ENCODE measurements at regions not wholly inside any gene's neighbourhood (a gene's known extent, or its start where the extent isn't known, plus 50 kb on each side); places are given as distances from the start of the nearest gene placed in this dataset.

DNA sequence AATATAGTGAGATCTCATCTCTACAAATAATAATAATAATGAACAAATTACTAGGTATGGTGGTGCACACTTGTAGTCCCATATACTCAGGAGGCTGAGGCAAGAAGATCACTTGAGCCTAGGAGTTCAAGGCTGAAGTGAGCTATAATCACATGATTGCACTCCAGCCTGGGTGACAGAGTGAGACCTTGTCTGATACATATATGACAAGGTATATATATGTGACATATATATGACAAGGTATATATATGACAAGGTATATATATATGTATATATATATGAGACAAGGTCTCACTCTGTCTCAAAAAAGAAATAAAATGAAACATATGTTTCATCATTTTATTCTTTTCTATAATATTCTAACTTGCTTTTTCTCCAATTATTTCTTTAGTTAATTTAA lies 278.1 kb upstream of the TET2 start:
- H3K27me3 ChIP-seq (ENCODE audit: control insufficient read depth in 3 of 3, insufficient read depth in 3 of 3, low read length in 2 of 3) = no peaks in the 10 kb centered on the region
- H3K27ac ChIP-seq (ENCODE audit: low read depth in 1 of 2, low read length in 1 of 2) = no peak overlapping the region
- H3K4me1 ChIP-seq (ENCODE audit: control insufficient read depth in 5 of 5, insufficient read depth in 5 of 5, low read length in 5 of 5) = no peaks in the 10 kb centered on the region
- TF ChIP-seq, protein P1, sequence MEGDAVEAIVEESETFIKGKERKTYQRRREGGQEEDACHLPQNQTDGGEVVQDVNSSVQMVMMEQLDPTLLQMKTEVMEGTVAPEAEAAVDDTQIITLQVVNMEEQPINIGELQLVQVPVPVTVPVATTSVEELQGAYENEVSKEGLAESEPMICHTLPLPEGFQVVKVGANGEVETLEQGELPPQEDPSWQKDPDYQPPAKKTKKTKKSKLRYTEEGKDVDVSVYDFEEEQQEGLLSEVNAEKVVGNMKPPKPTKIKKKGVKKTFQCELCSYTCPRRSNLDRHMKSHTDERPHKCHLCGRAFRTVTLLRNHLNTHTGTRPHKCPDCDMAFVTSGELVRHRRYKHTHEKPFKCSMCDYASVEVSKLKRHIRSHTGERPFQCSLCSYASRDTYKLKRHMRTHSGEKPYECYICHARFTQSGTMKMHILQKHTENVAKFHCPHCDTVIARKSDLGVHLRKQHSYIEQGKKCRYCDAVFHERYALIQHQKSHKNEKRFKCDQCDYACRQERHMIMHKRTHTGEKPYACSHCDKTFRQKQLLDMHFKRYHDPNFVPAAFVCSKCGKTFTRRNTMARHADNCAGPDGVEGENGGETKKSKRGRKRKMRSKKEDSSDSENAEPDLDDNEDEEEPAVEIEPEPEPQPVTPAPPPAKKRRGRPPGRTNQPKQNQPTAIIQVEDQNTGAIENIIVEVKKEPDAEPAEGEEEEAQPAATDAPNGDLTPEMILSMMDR (IDR thresholded peaks at IDR 0.05; ENCODE audit: control extremely low read depth, extremely low read depth) = no peak
- no peaks in the 10 kb centered on the region for H3K36me3 ChIP-seq (ENCODE audit: control insufficient read depth in 4 of 4, insufficient read depth in 4 of 4, low read length in 4 of 4)
- H3K9ac ChIP-seq (ENCODE audit: insufficient read depth in 1 of 2, low read length in 2 of 2) = no peak overlapping the region
- DNase-seq = no peak
- H3K4me3 ChIP-seq = no peak overlapping the region
- no peak for ATAC-seq (ENCODE audit: insufficient read depth, low FRiP score)
- H3K9me3 ChIP-seq (ENCODE audit: control insufficient read depth in 4 of 4, insufficient read depth in 3 of 4, low read length in 3 of 4) = no peaks in the 10 kb centered on the region

GRCh38 chr4:104868958-104869357 lies 277.7 kb upstream of the TET2 start:
- TF ChIP-seq, protein P1 (IDR thresholded peaks at IDR 0.05; ENCODE audit: control extremely low read depth, extremely low read depth) = no peak
- Histone ChIP-seq H3K4me1 (ENCODE audit: control insufficient read depth in 5 of 5, insufficient read depth in 5 of 5, low read length in 5 of 5) (peaks cover 0 to 3% (median 0%) of the 10 kb centered on the region in 5 donors), H3K9me3 (ENCODE audit: control insufficient read depth in 4 of 4, insufficient read depth in 3 of 4, low read length in 3 of 4) (no peaks in the 10 kb centered on the region), H3K27ac (ENCODE audit: low read depth in 1 of 2, low read length in 1 of 2) (no peak overlapping the region), H3K27me3 (ENCODE audit: control insufficient read depth in 3 of 3, insufficient read depth in 3 of 3, low read length in 2 of 3) (no peaks in the 10 kb centered on the region), H3K36me3 (ENCODE audit: control insufficient read depth in 4 of 4, insufficient read depth in 4 of 4, low read length in 4 of 4) (no peaks in the 10 kb centered on the region), H3K4me3 (no peak overlapping the region), H3K9ac (ENCODE audit: insufficient read depth in 1 of 2, low read length in 2 of 2) (no peak overlapping the region)
- WGBS, 2 donors = 72 to 76% methylated on average over 2 of the region's 2 CpGs
- ATAC-seq (ENCODE audit: insufficient read depth, low FRiP score) = no peak
- DNase-seq = no peak

- 85 to 86% methylated on average over 1 of the region's 1 CpG for WGBS, 2 donors
- ATAC-seq (ENCODE audit: insufficient read depth, low FRiP score) = no peak
- H3K36me3 ChIP-seq (ENCODE audit: control insufficient read depth in 4 of 4, insufficient read depth in 4 of 4, low read length in 4 of 4) = no peaks in the 10 kb centered on the region
Measured at GRCh38 chr4:104869831-104870230, 276.8 kb upstream of the TET2 start.

More at GRCh38 chr4:104869831-104870230, 276.8 kb upstream of the TET2 start:
- H3K27ac ChIP-seq (ENCODE audit: low read depth in 1 of 2, low read length in 1 of 2) = no peak overlapping the region
- H3K27me3 ChIP-seq (ENCODE audit: control insufficient read depth in 3 of 3, insufficient read depth in 3 of 3, low read length in 2 of 3) = no peaks in the 10 kb centered on the region
- no peak for DNase-seq
- no peaks in the 10 kb centered on the region for H3K9me3 ChIP-seq (ENCODE audit: control insufficient read depth in 4 of 4, insufficient read depth in 3 of 4, low read length in 3 of 4)
- H3K4me1 ChIP-seq (ENCODE audit: control insufficient read depth in 5 of 5, insufficient read depth in 5 of 5, low read length in 5 of 5) = peaks cover 0 to 3% (median 0%) of the 10 kb centered on the region in 5 donors
- TF ChIP-seq, protein P1 (IDR thresholded peaks at IDR 0.05; ENCODE audit: control extremely low read depth, extremely low read depth) = no peak
- no peak overlapping the region for H3K4me3 ChIP-seq
- no peak overlapping the region for H3K9ac ChIP-seq (ENCODE audit: insufficient read depth in 1 of 2, low read length in 2 of 2)

Data from lung (tissue), 11 donors.